ENCODE measurements at regions not wholly inside any gene's neighbourhood (a gene's known extent, or its start where the extent isn't known, plus 50 kb on each side); places are given as distances from the start of the nearest gene placed in this dataset.

DNA sequence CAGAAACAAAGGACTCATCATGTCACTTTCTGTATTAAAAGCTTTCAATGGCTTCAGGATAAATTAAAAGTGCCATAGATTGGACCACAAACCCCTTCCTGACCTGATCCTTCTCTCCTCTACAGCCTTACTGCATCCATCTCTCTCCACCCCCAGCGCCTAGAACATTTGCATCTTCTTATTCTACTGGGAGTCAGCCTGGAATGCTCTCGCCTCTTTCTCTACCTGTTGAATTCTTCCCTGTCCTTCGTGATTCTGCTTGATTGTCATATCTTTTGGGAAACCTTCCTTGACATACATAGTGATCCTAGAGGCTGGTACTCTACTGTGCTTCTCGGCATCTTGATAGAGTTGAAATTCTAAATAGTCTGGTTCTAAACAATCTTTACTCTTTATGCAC, 332.0 kb upstream of the PBX1 start:
- ATAC-seq: no peak
- intact Hi-C loops (cut with DNase I): no loop called here
- no peak for DNase-seq
- Histone ChIP-seq H3K36me3 (no peaks in the 10 kb centered on the region), H3K9me3 (peaks cover 0 to 8% (median 0%) of the 10 kb centered on the region in 12 donors), H3K27me3 (no peaks in the 10 kb centered on the region), H3K4me1 (no peaks in the 10 kb centered on the region), H3K27ac (no peak overlapping the region), H3K4me3 (no peak overlapping the region)
- TF ChIP-seq, protein P1, sequence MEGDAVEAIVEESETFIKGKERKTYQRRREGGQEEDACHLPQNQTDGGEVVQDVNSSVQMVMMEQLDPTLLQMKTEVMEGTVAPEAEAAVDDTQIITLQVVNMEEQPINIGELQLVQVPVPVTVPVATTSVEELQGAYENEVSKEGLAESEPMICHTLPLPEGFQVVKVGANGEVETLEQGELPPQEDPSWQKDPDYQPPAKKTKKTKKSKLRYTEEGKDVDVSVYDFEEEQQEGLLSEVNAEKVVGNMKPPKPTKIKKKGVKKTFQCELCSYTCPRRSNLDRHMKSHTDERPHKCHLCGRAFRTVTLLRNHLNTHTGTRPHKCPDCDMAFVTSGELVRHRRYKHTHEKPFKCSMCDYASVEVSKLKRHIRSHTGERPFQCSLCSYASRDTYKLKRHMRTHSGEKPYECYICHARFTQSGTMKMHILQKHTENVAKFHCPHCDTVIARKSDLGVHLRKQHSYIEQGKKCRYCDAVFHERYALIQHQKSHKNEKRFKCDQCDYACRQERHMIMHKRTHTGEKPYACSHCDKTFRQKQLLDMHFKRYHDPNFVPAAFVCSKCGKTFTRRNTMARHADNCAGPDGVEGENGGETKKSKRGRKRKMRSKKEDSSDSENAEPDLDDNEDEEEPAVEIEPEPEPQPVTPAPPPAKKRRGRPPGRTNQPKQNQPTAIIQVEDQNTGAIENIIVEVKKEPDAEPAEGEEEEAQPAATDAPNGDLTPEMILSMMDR (IDR thresholded peaks at IDR 0.05): no peak
- no peak for TF ChIP-seq POLR2A (IDR thresholded peaks at IDR 0.05)
- WGBS, 4 donors: 77 to 86% (median 84%) methylated on average over 4 of the region's 4 CpGs

DNA sequence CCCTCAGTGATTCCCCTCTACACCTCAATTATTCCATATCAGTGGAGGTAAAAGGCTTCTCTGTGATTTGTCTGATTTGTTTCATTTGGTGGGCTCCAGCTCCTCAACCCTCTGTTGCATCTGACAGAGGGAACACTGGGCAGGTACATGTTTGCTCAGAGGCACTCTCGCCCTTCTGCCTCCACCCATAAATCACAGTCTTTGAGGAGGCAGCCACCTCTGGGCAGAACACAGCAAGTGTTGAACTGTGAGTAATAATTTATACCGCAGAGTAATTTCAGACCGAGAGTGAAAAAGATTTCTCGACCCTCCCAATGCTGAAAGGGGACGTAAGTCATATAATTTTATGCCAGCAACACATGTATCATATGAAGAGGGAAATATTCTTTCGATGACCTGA, 330.1 kb upstream of the PBX1 start:
- intact Hi-C loops (cut with DNase I): no loop called here
- TF ChIP-seq POLR2A (IDR thresholded peaks at IDR 0.05): no peak
- TF ChIP-seq, protein P1 (IDR thresholded peaks at IDR 0.05): no peak
- peaks cover 0 to 2% (median 0%) of the 10 kb centered on the region in 12 donors for H3K9me3 ChIP-seq
- H3K27ac ChIP-seq: no peak overlapping the region
- no peaks in the 10 kb centered on the region for H3K27me3 ChIP-seq
- H3K4me3 ChIP-seq: no peak overlapping the region
- WGBS, 4 donors: 87 to 89% (median 88%) methylated on average over 6 of the region's 6 CpGs
- H3K4me1 ChIP-seq: no peaks in the 10 kb centered on the region
- no peaks in the 10 kb centered on the region for H3K36me3 ChIP-seq
- no peak for DNase-seq
- no peak for ATAC-seq

DNA sequence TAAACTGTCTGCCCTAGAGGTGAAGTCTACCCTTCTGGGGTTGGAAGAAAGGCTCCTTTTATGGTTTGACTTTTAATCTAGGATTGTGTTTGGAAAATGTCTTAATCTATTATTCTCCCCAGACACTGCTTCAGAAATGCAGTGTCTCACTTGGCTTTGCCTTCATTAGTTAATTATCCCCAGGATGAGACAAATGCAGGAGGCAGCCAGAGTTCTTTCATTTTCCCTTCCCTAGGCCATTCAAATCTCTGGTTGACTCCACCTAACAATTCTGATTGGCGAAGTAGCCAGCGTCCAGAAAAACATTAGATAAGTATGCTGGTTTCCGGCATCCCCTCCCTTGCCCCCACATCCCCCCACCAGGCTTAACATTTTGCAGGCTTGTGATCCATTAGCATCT, 325.8 kb upstream of the PBX1 start:
- TF ChIP-seq, protein P1 (IDR thresholded peaks at IDR 0.05): no peak
- no peak for TF ChIP-seq POLR2A (IDR thresholded peaks at IDR 0.05)
- H3K4me3 ChIP-seq: no peak overlapping the region
- ATAC-seq (no peak), DNase-seq (no peak)
- H3K36me3 ChIP-seq: no peaks in the 10 kb centered on the region
- no peaks in the 10 kb centered on the region for H3K27me3 ChIP-seq
- no peak overlapping the region for H3K27ac ChIP-seq
- WGBS, 4 donors: 59 to 67% (median 61%) methylated on average over 3 of the region's 3 CpGs
- no peaks in the 10 kb centered on the region for H3K4me1 ChIP-seq
- peaks cover 0 to 6% (median 0%) of the 10 kb centered on the region in 12 donors for H3K9me3 ChIP-seq
- intact Hi-C loops (cut with DNase I): loop anchor here in 2 of 10 donors (10.0 kb wide), 2 partner anchors 562 to 842 kb away; no protein-coding TSS in a partner anchor

DNA sequence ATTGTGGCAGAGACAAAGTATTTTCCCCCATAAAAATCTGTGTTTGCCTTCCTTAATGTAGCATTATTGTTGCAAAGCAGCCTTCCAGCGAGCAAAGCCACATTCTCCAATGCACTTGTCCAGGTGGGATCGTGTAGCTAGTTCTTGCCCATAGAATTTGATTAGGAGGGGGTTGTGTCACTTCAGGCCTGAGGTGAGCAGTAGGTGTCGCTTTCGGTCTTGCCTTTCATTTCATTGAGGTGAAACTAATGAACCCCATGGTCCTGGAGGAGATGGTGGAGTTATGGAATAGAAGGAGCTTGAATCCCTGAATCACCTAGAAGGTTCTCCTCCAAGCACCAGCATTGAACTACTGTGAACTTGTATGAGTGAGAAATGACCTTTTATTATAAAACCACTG, 318.9 kb upstream of the PBX1 start:
- no peaks in the 10 kb centered on the region for H3K9me3 ChIP-seq
- TF ChIP-seq, protein P1 (IDR thresholded peaks at IDR 0.05): peak in 10 of 12 donors; percentile 7 to 40 (median 22)
- TF ChIP-seq POLR2A (IDR thresholded peaks at IDR 0.05): no peak
- no peak overlapping the region for H3K4me3 ChIP-seq
- ATAC-seq: no peak
- H3K4me1 ChIP-seq: no peaks in the 10 kb centered on the region
- 41 to 61% (median 51%) methylated on average over 4 of the region's 4 CpGs for WGBS, 4 donors
- intact Hi-C loops (cut with DNase I): loop anchor here in 2 of 10 donors (5.0 to 10.0 kb wide), 2 partner anchors 545 to 547 kb away; no protein-coding TSS in a partner anchor
- no peaks in the 10 kb centered on the region for H3K27me3 ChIP-seq
- H3K36me3 ChIP-seq: no peaks in the 10 kb centered on the region
- no peak overlapping the region for H3K27ac ChIP-seq
- no peak for DNase-seq

Measured in heart left ventricle (tissue), 16 donors.